GM18951 (cell line): ENCODE measurements at regions not wholly inside any gene's neighbourhood (a gene's known extent, or its start where the extent isn't known, plus 50 kb on each side); places are given as distances from the start of the nearest gene placed in this dataset.
"Not testable (repeated sequence)": the region's sequence is repeated elsewhere in the genome, so short reads cannot be mapped to it uniquely, and the experiment has no call there.

Source experiments
- POLR2A ChIP-seq: IDR thresholded peaks from 4 replicates; pipeline ENCODE4 v1.6.1; 2011; ENCODE audit warnings: mild to moderate bottlenecking; ENCODE audit not compliant: insufficient read length, insufficient read depth; ENCODE audit errors: extremely low read depth
- in situ Hi-C: fragments of 300-500 bp; cut with MboI; formaldehyde crosslinking; loops from one replicate; pipeline ENCODE4 v1.12.0; 2022; ENCODE audit warnings: low sequenced_read_pairs, mixed read lengths, inconsistent platforms; ENCODE audit not compliant: unreplicated experiment

- in situ Hi-C loops = no loop called here
- no peak for TF ChIP-seq POLR2A
These were observed 299.1 kb upstream of the AMIGO2 start for GRCh38 chr12:47378907-47379306.

- in situ Hi-C loops = no loop called here
- TF ChIP-seq POLR2A = no peak
These were observed 298.4 kb upstream of the AMIGO2 start for GRCh38 chr12:47378222-47378582.

GRCh38 chr12:47377414-47378221 is 297.9 kb upstream of the AMIGO2 start:
- in situ Hi-C loops = no loop called here
- TF ChIP-seq POLR2A = no peak

GRCh38 chr12:47376927-47377326 is 297.2 kb upstream of the AMIGO2 start:
- in situ Hi-C loops = no loop called here
- TF ChIP-seq POLR2A = no peak

GRCh38 chr12:47373554-47374150 is 293.9 kb upstream of the AMIGO2 start:
- no peak for TF ChIP-seq POLR2A
- in situ Hi-C loops = no loop called here

- no peak for TF ChIP-seq POLR2A
- in situ Hi-C loops = no loop called here
These were observed 290.7 kb upstream of the AMIGO2 start for GRCh38 chr12:47370421-47370820.

GRCh38 chr12:47369085-47369484 is 289.3 kb upstream of the AMIGO2 start:
- no peak for TF ChIP-seq POLR2A
- in situ Hi-C loops = no loop called here

- in situ Hi-C loops = no loop called here
- TF ChIP-seq POLR2A = no peak
These were observed 288.3 kb upstream of the AMIGO2 start for GRCh38 chr12:47367912-47368537.

- no peak for TF ChIP-seq POLR2A
- in situ Hi-C loops = no loop called here
These were observed 286.8 kb upstream of the AMIGO2 start for GRCh38 chr12:47366579-47366978.

- TF ChIP-seq POLR2A = no peak
These were observed 286.4 kb upstream of the AMIGO2 start for GRCh38 chr12:47366157-47366556.

GRCh38 chr12:47365443-47366076 is 285.8 kb upstream of the AMIGO2 start:
- in situ Hi-C loops = not testable (repeated sequence)

More at GRCh38 chr12:47366157-47366556, 286.4 kb upstream of the AMIGO2 start:
- in situ Hi-C loops = no loop called here

- TF ChIP-seq POLR2A = no peak
- in situ Hi-C loops = no loop called here
These were observed 284.5 kb upstream of the AMIGO2 start for GRCh38 chr12:47364261-47364660.

GRCh38 chr12:47362126-47362705 is 282.5 kb upstream of the AMIGO2 start:
- no peak for TF ChIP-seq POLR2A

More at GRCh38 chr12:47362126-47362705, 282.5 kb upstream of the AMIGO2 start:
- in situ Hi-C loops = no loop called here
